Transverse colon (tissue), 4 donors: ENCODE measurements at regions not wholly inside any gene's neighbourhood (a gene's known extent, or its start where the extent isn't known, plus 50 kb on each side); places are given as distances from the start of the nearest gene placed in this dataset.
"Not testable (repeated sequence)": the region's sequence is repeated elsewhere in the genome, so short reads cannot be mapped to it uniquely, and the experiment has no call there.

ENCODE experiments used
- DNase-seq: peaks from one replicate; pipeline ENCODE4 v3.0.0-alpha.2; 2019
- H3K27ac ChIP-seq, 4 donors: fragments of 200-600 bp; sonication (generic); 2 replicates each; pipeline ENCODE4 v1.5.1; 2016 to 2018; ENCODE audit warnings: inconsistent platforms in 4 of 4
- H3K27me3 ChIP-seq: fragments of 200-600 bp; sonication (generic); 2 replicates; pipeline ENCODE4 v1.5.1; 2017; ENCODE audit warnings: inconsistent platforms
- H3K36me3 ChIP-seq, 4 donors: fragments of 200-600 bp; sonication (generic); 2 replicates each; pipeline ENCODE4 v1.5.1; 2017 to 2019; ENCODE audit warnings: inconsistent platforms in 4 of 4
- H3K4me1 ChIP-seq, 4 donors: fragments of 200-600 bp; sonication (generic); 2 replicates each; pipeline ENCODE4 v1.5.1; 2017 to 2020; ENCODE audit warnings: inconsistent platforms in 4 of 4
- H3K4me3 ChIP-seq, 4 donors: fragments of 200-600 bp; sonication (generic); 1 replicate in 1 of 4; 2 replicates in 3 of 4; pipeline versions ENCODE4 v1.5.1 to v1.6.1; 2017 to 2019; ENCODE audit warnings: inconsistent platforms in 4 of 4
- H3K9me3 ChIP-seq, 2 donors: fragments of 200-600 bp; sonication (generic); 2 replicates each; pipeline ENCODE4 v1.5.1; 2017 to 2019; ENCODE audit warnings: inconsistent platforms in 2 of 2
- CTCF ChIP-seq, 5 experiments: fragments of 200-600 bp in 3 of 5; fragments of 450-650 bp in 2 of 5; sonication (generic) in 3 of 5; IDR thresholded peaks; 1 replicate in 2 of 5; 2 replicates in 3 of 5; pipeline ENCODE4 v1.5.1; 2016 to 2017; ENCODE audit warnings: antibody characterized with exemption in 5 of 5, inconsistent platforms in 3 of 5, mild to moderate bottlenecking in 2 of 5, moderate library complexity in 1 of 5
- WGBS, 2 donors: methylation state at CpG; one replicate each; pipeline ENCODE4 v1.1.5; 2018; ENCODE audit warnings: low coverage in 1 of 2; 5-methylcytosine and 5-hydroxymethylcytosine counted together
- in situ Hi-C, 4 donors: fragments of 200-750 bp; cut with MboI; loops; one replicate each; pipeline versions ENCODE4 v1.15.0 to v1.15.1; 2017; ENCODE audit warnings: low sequenced_read_pairs in 3 of 4, low pct_ligation_motif_present in 1 of 4, low pct_unique_long_range_greater_than_20kb in 1 of 4
- intact Hi-C: fragments of 100-400 bp; cut with DNase I; formaldehyde crosslinking; loops from one replicate; pipeline ENCODE4 v1.15.1; 2023; ENCODE audit warnings: low total_unique reads

DNA sequence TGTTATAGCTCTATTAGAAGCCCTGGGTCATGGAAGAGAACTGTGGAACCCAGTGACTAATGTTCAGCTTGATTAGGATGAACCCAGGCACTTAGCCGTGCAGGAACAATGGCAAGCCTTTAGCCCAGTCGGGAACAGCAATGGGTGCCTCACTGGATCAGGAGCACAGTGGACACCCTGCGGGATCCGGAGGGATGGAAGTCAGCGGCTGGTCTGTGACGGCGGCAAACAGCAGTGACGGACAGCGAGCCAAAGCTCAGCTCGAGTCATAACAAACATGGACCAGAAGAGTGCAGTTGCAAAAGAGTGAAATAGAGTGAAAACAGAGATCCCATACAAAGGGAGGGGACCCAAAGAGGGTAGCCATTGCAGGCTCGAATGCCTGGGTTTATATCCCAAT is 187.3 kb upstream of the TGIF2LX start:
- H3K9me3 ChIP-seq, in situ Hi-C loops, H3K4me3 ChIP-seq, intact Hi-C loops, H3K27ac ChIP-seq, H3K4me1 ChIP-seq, H3K27me3 ChIP-seq, DNase-seq, H3K36me3 ChIP-seq: not testable (repeated sequence)
- WGBS, 2 donors: 60 to 76% methylated on average over 1 to 11 of the region's 11 CpGs

DNA sequence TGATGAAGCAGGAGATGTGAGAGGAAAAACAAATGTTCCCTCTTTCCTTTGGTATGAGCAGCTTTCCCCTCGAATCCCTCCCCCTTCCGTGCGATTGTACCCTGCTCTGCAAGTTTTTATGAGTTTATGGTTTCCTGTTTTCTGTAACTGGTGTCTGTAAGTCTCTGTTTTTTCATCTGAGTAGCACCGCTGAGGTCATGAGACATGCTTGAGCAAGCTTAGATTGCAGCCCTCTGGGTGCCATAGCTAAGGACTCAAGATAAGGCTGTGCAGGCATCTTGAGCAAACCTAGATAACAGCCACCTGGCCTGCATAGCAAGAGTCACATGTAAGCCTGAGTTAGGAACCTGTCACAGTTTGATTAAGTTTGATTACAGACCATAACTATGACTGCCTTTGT is 165.2 kb upstream of the TGIF2LX start:
- intact Hi-C loops, H3K4me1 ChIP-seq, H3K27ac ChIP-seq, DNase-seq, in situ Hi-C loops, H3K27me3 ChIP-seq, H3K9me3 ChIP-seq, H3K36me3 ChIP-seq, H3K4me3 ChIP-seq: not testable (repeated sequence)
- WGBS, 2 donors: 81% methylated on average over 4 of the region's 4 CpGs; no CpG with 5 or more reads in 1 of the 2 donors

- H3K9me3 ChIP-seq, H3K36me3 ChIP-seq, in situ Hi-C loops, H3K27me3 ChIP-seq, H3K4me1 ChIP-seq, intact Hi-C loops, H3K27ac ChIP-seq, DNase-seq, H3K4me3 ChIP-seq: not testable (repeated sequence)
- TF ChIP-seq CTCF (IDR thresholded peaks at IDR 0.05): peak in 4 of 5 experiments; percentile 10 to 60 (median 26)
- WGBS, 2 donors: 0% methylated on average over 1 of the region's 1 CpG; no CpG with 5 or more reads in 1 of the 2 donors
These were observed 163.9 kb upstream of the TGIF2LX start for GRCh38 chrX:89757767-89758166.

- intact Hi-C loops, in situ Hi-C loops, H3K4me3 ChIP-seq, H3K4me1 ChIP-seq, H3K9me3 ChIP-seq, DNase-seq, H3K27me3 ChIP-seq, H3K36me3 ChIP-seq, H3K27ac ChIP-seq: not testable (repeated sequence)
- 84 to 100% methylated on average over 2 to 5 of the region's 5 CpGs for WGBS, 2 donors
These were observed 162.5 kb upstream of the TGIF2LX start for GRCh38 chrX:89759076-89759685.

GRCh38 chrX:89771639-89772038 is 150.1 kb upstream of the TGIF2LX start:
- H3K9me3 ChIP-seq, H3K27ac ChIP-seq, H3K36me3 ChIP-seq, H3K4me3 ChIP-seq, H3K27me3 ChIP-seq, in situ Hi-C loops, intact Hi-C loops, DNase-seq, H3K4me1 ChIP-seq: not testable (repeated sequence)
- 20 to 54% methylated on average over 1 to 3 of the region's 3 CpGs for WGBS, 2 donors

GRCh38 chrX:89811440-89811839 is 110.3 kb upstream of the TGIF2LX start:
- WGBS, 2 donors: 84% methylated on average over 3 of the region's 3 CpGs; no CpG with 5 or more reads in 1 of the 2 donors
- H3K4me1 ChIP-seq, DNase-seq, H3K9me3 ChIP-seq, H3K36me3 ChIP-seq, intact Hi-C loops, in situ Hi-C loops, H3K27me3 ChIP-seq, H3K4me3 ChIP-seq, H3K27ac ChIP-seq: not testable (repeated sequence)

GRCh38 chrX:89839723-89840122 is 82.0 kb upstream of the TGIF2LX start:
- WGBS, 2 donors: 74 to 86% methylated on average over 3 to 6 of the region's 6 CpGs
- H3K27ac ChIP-seq, in situ Hi-C loops, H3K36me3 ChIP-seq, intact Hi-C loops, DNase-seq, H3K4me1 ChIP-seq, H3K9me3 ChIP-seq, H3K4me3 ChIP-seq, H3K27me3 ChIP-seq: not testable (repeated sequence)
